Astrocyte (in vitro differentiated cells and primary cell): ENCODE measurements at regions not wholly inside any gene's neighbourhood (a gene's known extent, or its start where the extent isn't known, plus 50 kb on each side); places are given as distances from the start of the nearest gene placed in this dataset.

Source experiments
- EZH2 ChIP-seq: IDR thresholded peaks from 2 replicates; pipeline ENCODE4 v1.6.1; 2012; ENCODE audit warnings: mild to moderate bottlenecking, low read length, inconsistent platforms; ENCODE audit not compliant: insufficient read depth
- TF ChIP-seq, protein P1 (sequence below): IDR thresholded peaks from 2 replicates; pipeline ENCODE4 v1.5.1; 2011; ENCODE audit warnings: low read depth, mild to moderate bottlenecking, inconsistent platforms, low read length, moderate library complexity; ENCODE audit not compliant: insufficient read depth

DNA sequence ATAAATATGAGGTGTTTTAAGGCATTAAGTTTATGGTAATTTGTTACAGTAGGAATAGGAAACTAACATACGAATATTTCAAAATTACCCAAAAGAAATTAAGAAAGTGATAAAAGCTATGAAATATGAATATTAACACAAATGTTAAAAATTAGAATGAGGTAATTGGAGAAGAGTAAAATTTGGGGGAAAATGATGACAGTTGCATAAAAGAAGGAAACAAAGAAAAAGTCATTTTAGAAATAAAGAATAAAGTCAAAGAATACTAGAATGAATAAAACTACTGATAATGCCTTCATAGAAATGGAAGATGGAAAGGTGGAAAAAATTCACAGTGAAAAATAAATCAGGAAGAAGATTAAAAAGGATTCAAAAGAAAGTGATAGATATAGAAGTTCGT, 522.9 kb upstream of the NR3C2 start:
- TF ChIP-seq EZH2: no peak
- TF ChIP-seq, protein P1, sequence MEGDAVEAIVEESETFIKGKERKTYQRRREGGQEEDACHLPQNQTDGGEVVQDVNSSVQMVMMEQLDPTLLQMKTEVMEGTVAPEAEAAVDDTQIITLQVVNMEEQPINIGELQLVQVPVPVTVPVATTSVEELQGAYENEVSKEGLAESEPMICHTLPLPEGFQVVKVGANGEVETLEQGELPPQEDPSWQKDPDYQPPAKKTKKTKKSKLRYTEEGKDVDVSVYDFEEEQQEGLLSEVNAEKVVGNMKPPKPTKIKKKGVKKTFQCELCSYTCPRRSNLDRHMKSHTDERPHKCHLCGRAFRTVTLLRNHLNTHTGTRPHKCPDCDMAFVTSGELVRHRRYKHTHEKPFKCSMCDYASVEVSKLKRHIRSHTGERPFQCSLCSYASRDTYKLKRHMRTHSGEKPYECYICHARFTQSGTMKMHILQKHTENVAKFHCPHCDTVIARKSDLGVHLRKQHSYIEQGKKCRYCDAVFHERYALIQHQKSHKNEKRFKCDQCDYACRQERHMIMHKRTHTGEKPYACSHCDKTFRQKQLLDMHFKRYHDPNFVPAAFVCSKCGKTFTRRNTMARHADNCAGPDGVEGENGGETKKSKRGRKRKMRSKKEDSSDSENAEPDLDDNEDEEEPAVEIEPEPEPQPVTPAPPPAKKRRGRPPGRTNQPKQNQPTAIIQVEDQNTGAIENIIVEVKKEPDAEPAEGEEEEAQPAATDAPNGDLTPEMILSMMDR: no peak
